ENCODE measurements at regions not wholly inside any gene's neighbourhood (a gene's known extent, or its start where the extent isn't known, plus 50 kb on each side); places are given as distances from the start of the nearest gene placed in this dataset.
"Not testable (repeated sequence)": the region's sequence is repeated elsewhere in the genome, so short reads cannot be mapped to it uniquely, and the experiment has no call there.

- no peaks in the 10 kb centered on the region for H3K9me3 ChIP-seq (ENCODE audit: control insufficient read depth, low read length)
- H3K4me3 ChIP-seq (ENCODE audit: extremely low read depth, insufficient read depth, low read length, poor library complexity, severe bottlenecking) = no peak overlapping the region
- H3K27ac ChIP-seq (ENCODE audit: low read depth, low read length, severe bottlenecking) = no peak overlapping the region
- H3K4me1 ChIP-seq (ENCODE audit: control insufficient read depth, insufficient read depth, low read length, poor library complexity, severe bottlenecking) = peaks cover 3% of the 10 kb centered on the region
- H3K36me3 ChIP-seq (ENCODE audit: control insufficient read depth, insufficient read depth, low read length) = no peaks in the 10 kb centered on the region
- WGBS, 2 experiments (ENCODE audit: insufficient coverage in 2 of 2) = 86 to 100% methylated on average over 1 of the region's 1 CpG
Observed at GRCh38 chr5:169393907-169394306, 93.0 kb upstream of the SLIT3 start.

- H3K36me3 ChIP-seq (ENCODE audit: control insufficient read depth, insufficient read depth, low read length) = no peaks in the 10 kb centered on the region
- H3K4me3 ChIP-seq (ENCODE audit: extremely low read depth, insufficient read depth, low read length, poor library complexity, severe bottlenecking) = no peak overlapping the region
- no peaks in the 10 kb centered on the region for H3K9me3 ChIP-seq (ENCODE audit: control insufficient read depth, low read length)
- H3K27ac ChIP-seq (ENCODE audit: low read depth, low read length, severe bottlenecking) = no peak overlapping the region
- peaks cover 3% of the 10 kb centered on the region for H3K4me1 ChIP-seq (ENCODE audit: control insufficient read depth, insufficient read depth, low read length, poor library complexity, severe bottlenecking)
Observed at GRCh38 chr5:169390265-169390664, 89.3 kb upstream of the SLIT3 start.

DNA sequence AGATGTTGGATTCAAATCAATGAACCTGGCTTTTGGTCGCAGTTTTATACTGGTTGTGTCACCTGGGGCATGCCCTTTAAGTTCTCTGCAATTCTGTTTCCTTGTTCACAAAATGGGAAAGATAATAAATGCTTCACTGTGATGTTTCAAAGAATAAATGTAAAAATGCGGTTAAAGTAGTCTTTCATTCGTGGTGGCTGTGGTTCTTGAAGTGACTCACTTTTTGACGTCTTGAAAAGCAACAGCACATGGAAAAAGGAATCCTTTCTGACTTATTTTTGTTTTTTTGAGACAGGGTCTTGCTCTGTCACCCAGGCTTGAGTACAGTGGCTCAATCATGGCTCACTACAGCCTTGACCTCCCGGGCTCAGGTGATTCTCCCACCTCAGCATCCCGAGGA, 88.4 kb upstream of the SLIT3 start:
- no peaks in the 10 kb centered on the region for H3K9me3 ChIP-seq (ENCODE audit: control insufficient read depth, low read length)
- H3K36me3 ChIP-seq (ENCODE audit: control insufficient read depth, insufficient read depth, low read length) = no peaks in the 10 kb centered on the region
- no peak overlapping the region for H3K27ac ChIP-seq (ENCODE audit: low read depth, low read length, severe bottlenecking)
- WGBS, 2 experiments (ENCODE audit: insufficient coverage in 2 of 2) = 89 to 92% methylated on average over 5 to 6 of the region's 6 CpGs
- H3K4me3 ChIP-seq (ENCODE audit: extremely low read depth, insufficient read depth, low read length, poor library complexity, severe bottlenecking) = no peak overlapping the region
- H3K4me1 ChIP-seq (ENCODE audit: control insufficient read depth, insufficient read depth, low read length, poor library complexity, severe bottlenecking) = peaks cover 8% of the 10 kb centered on the region

DNA sequence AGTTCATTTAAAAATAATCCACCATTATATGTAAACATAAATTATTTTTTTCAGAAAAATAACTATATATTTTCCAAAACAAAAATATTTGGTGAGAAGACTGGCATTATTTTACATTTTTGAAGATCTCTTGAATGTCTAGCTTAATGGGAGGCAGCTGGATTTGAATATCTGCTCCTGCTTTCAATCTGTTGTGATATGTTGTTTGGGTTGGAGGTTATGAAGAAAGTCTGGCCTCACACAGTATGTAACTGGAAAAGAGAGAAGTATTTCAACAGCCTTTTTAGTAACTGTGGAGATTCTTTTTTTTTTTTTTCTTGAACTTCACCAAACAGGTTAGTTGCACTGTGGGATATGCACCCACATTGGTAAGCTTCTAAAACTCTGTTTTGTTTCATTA, 84.7 kb upstream of the SLIT3 start:
- no peaks in the 10 kb centered on the region for H3K9me3 ChIP-seq (ENCODE audit: control insufficient read depth, low read length)
- no peak overlapping the region for H3K4me3 ChIP-seq (ENCODE audit: extremely low read depth, insufficient read depth, low read length, poor library complexity, severe bottlenecking)
- no peaks in the 10 kb centered on the region for H3K36me3 ChIP-seq (ENCODE audit: control insufficient read depth, insufficient read depth, low read length)
- no peak overlapping the region for H3K27ac ChIP-seq (ENCODE audit: low read depth, low read length, severe bottlenecking)
- peaks cover 8% of the 10 kb centered on the region for H3K4me1 ChIP-seq (ENCODE audit: control insufficient read depth, insufficient read depth, low read length, poor library complexity, severe bottlenecking)

GRCh38 chr5:169384661-169385060, 83.7 kb upstream of the SLIT3 start:
- H3K9me3 ChIP-seq (ENCODE audit: control insufficient read depth, low read length) = no peaks in the 10 kb centered on the region
- H3K4me1 ChIP-seq (ENCODE audit: control insufficient read depth, insufficient read depth, low read length, poor library complexity, severe bottlenecking) = peaks cover 8% of the 10 kb centered on the region
- 89 to 90% methylated on average over 2 to 3 of the region's 5 CpGs for WGBS, 2 experiments (ENCODE audit: insufficient coverage in 2 of 2)
- H3K36me3 ChIP-seq (ENCODE audit: control insufficient read depth, insufficient read depth, low read length) = no peaks in the 10 kb centered on the region
- H3K27ac ChIP-seq (ENCODE audit: low read depth, low read length, severe bottlenecking) = no peak overlapping the region
- no peak overlapping the region for H3K4me3 ChIP-seq (ENCODE audit: extremely low read depth, insufficient read depth, low read length, poor library complexity, severe bottlenecking)

- no CpG with 5 or more reads among the region's 2 CpGs for WGBS, 2 experiments (ENCODE audit: insufficient coverage in 2 of 2)
- Histone ChIP-seq H3K36me3 (ENCODE audit: control insufficient read depth, insufficient read depth, low read length) (no peaks in the 10 kb centered on the region), H3K4me3 (ENCODE audit: extremely low read depth, insufficient read depth, low read length, poor library complexity, severe bottlenecking) (no peak overlapping the region), H3K27ac (ENCODE audit: low read depth, low read length, severe bottlenecking) (no peak overlapping the region), H3K4me1 (ENCODE audit: control insufficient read depth, insufficient read depth, low read length, poor library complexity, severe bottlenecking) (peaks cover 6% of the 10 kb centered on the region), H3K9me3 (ENCODE audit: control insufficient read depth, low read length) (no peaks in the 10 kb centered on the region)
Observed at GRCh38 chr5:169374761-169375160, 73.8 kb upstream of the SLIT3 start.

GRCh38 chr5:169374111-169374510, 73.2 kb upstream of the SLIT3 start:
- WGBS, 2 experiments (ENCODE audit: insufficient coverage in 2 of 2) = 86 to 90% methylated on average over 8 to 10 of the region's 10 CpGs
- Histone ChIP-seq H3K27ac (ENCODE audit: low read depth, low read length, severe bottlenecking) (no peak overlapping the region), H3K4me1 (ENCODE audit: control insufficient read depth, insufficient read depth, low read length, poor library complexity, severe bottlenecking) (peaks cover 6% of the 10 kb centered on the region), H3K9me3 (ENCODE audit: control insufficient read depth, low read length) (no peaks in the 10 kb centered on the region), H3K4me3 (ENCODE audit: extremely low read depth, insufficient read depth, low read length, poor library complexity, severe bottlenecking) (no peak overlapping the region), H3K36me3 (ENCODE audit: control insufficient read depth, insufficient read depth, low read length) (no peaks in the 10 kb centered on the region)

- not testable (repeated sequence) for H3K4me1 ChIP-seq (ENCODE audit: control insufficient read depth, insufficient read depth, low read length, poor library complexity, severe bottlenecking); H3K9me3 ChIP-seq (ENCODE audit: control insufficient read depth, low read length); H3K27ac ChIP-seq (ENCODE audit: low read depth, low read length, severe bottlenecking); H3K4me3 ChIP-seq (ENCODE audit: extremely low read depth, insufficient read depth, low read length, poor library complexity, severe bottlenecking); H3K36me3 ChIP-seq (ENCODE audit: control insufficient read depth, insufficient read depth, low read length)
- WGBS, 2 experiments (ENCODE audit: insufficient coverage in 2 of 2) = 93% methylated on average over 1 of the region's 2 CpGs; no CpG with 5 or more reads in 1 of the 2 experiments
Observed at GRCh38 chr5:169371801-169372200, 70.9 kb upstream of the SLIT3 start.

DNA sequence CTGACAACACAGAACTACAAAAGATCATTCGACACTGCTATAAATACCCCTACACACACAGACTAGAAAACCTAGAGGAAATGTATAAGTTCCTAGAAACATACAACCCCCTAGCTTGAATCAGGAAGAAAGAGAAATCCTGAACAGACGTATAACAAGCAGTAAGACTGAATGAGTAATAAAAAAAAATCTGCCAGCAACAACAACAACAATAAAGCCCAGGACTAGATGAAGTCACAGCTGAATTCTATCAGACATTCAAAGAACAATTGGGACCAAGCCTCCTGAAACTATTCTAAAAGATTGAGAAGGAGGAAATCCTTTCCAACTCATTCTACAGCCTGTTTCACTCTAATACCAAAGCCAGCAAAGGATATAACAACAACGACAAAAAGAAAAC, 68.2 kb upstream of the SLIT3 start:
- WGBS, 2 experiments (ENCODE audit: insufficient coverage in 2 of 2) = 83% methylated on average over 2 of the region's 3 CpGs; no CpG with 5 or more reads in 1 of the 2 experiments
- Histone ChIP-seq H3K4me1 (ENCODE audit: control insufficient read depth, insufficient read depth, low read length, poor library complexity, severe bottlenecking) (no peaks in the 10 kb centered on the region), H3K4me3 (ENCODE audit: extremely low read depth, insufficient read depth, low read length, poor library complexity, severe bottlenecking) (no peak overlapping the region), H3K27ac (ENCODE audit: low read depth, low read length, severe bottlenecking) (no peak overlapping the region), H3K9me3 (ENCODE audit: control insufficient read depth, low read length) (no peaks in the 10 kb centered on the region), H3K36me3 (ENCODE audit: control insufficient read depth, insufficient read depth, low read length) (no peaks in the 10 kb centered on the region)

GRCh38 chr5:169367861-169368260, 66.9 kb upstream of the SLIT3 start:
- Histone ChIP-seq H3K36me3 (ENCODE audit: control insufficient read depth, insufficient read depth, low read length) (no peaks in the 10 kb centered on the region), H3K9me3 (ENCODE audit: control insufficient read depth, low read length) (no peaks in the 10 kb centered on the region), H3K4me3 (ENCODE audit: extremely low read depth, insufficient read depth, low read length, poor library complexity, severe bottlenecking) (no peak overlapping the region), H3K4me1 (ENCODE audit: control insufficient read depth, insufficient read depth, low read length, poor library complexity, severe bottlenecking) (no peaks in the 10 kb centered on the region), H3K27ac (ENCODE audit: low read depth, low read length, severe bottlenecking) (no peak overlapping the region)
- no CpG with 5 or more reads among the region's 2 CpGs for WGBS, 2 experiments (ENCODE audit: insufficient coverage in 2 of 2)

DNA sequence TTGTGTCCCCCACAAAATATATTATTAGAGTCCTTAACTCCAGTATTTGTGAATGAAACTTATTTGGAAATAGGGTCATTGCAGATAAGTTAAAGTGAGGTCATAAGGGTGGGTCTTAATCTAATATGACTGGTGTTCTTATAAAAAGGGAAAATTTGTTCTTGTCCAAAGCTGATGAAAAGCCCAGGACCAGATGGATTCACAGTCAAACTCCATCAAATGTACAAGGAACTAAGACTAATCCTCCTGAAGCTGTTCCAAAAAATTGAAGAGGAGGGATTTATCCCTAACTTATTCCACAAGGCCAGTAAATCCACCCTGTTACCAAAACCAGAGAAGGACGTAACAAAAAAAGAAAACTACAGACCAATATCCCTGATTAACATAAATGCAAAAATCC, 56.4 kb upstream of the SLIT3 start:
- Histone ChIP-seq H3K4me3 (ENCODE audit: extremely low read depth, insufficient read depth, low read length, poor library complexity, severe bottlenecking) (no peak overlapping the region), H3K36me3 (ENCODE audit: control insufficient read depth, insufficient read depth, low read length) (no peaks in the 10 kb centered on the region), H3K9me3 (ENCODE audit: control insufficient read depth, low read length) (no peaks in the 10 kb centered on the region), H3K4me1 (ENCODE audit: control insufficient read depth, insufficient read depth, low read length, poor library complexity, severe bottlenecking) (peaks cover 6% of the 10 kb centered on the region), H3K27ac (ENCODE audit: low read depth, low read length, severe bottlenecking) (no peak overlapping the region)
- WGBS, 2 experiments (ENCODE audit: insufficient coverage in 2 of 2) = 100% methylated on average over 1 of the region's 1 CpG; no CpG with 5 or more reads in 1 of the 2 experiments

DNA sequence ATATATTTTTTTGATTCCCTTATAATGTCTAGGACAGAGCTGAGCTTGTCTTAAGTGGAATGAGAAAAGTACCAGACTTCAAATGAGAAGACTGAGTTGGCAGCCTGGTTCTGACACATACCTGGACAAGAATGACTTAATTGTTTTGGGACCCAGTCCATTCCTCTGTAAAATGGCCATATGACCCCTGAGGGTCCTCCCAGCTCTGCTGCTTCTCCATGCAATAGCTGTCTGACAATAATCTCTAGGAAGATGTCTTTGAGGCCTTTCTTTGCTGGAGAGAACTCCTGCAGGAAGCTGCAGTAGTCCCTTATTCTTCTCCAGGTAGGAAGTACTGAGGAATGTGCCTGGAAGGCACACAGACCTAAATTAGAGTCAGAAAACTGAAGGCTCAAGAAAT, 55.9 kb upstream of the SLIT3 start:
- no peak overlapping the region for H3K4me3 ChIP-seq (ENCODE audit: extremely low read depth, insufficient read depth, low read length, poor library complexity, severe bottlenecking)

More for the DNA sequence above, 55.9 kb upstream of the SLIT3 start:
- Histone ChIP-seq H3K9me3 (ENCODE audit: control insufficient read depth, low read length) (no peaks in the 10 kb centered on the region), H3K36me3 (ENCODE audit: control insufficient read depth, insufficient read depth, low read length) (no peaks in the 10 kb centered on the region), H3K27ac (ENCODE audit: low read depth, low read length, severe bottlenecking) (no peak overlapping the region), H3K4me1 (ENCODE audit: control insufficient read depth, insufficient read depth, low read length, poor library complexity, severe bottlenecking) (peaks cover 8% of the 10 kb centered on the region)

Measured in mesodermal cell (in vitro differentiated cells).